HEK293 (cell line): ENCODE measurements at regions not wholly inside any gene's neighbourhood (a gene's known extent, or its start where the extent isn't known, plus 50 kb on each side); places are given as distances from the start of the nearest gene placed in this dataset.

Experiments
- HOXD13 ChIP-seq: sonication (generic); formaldehyde crosslinking; IDR thresholded peaks from 2 replicates; pipeline ENCODE4 v1.8.0; 2022; ENCODE audit warnings: missing genetic modification reagents, borderline replicate concordance
- KLF16 ChIP-seq: fragments of 450-650 bp; formaldehyde crosslinking; IDR thresholded peaks from 2 replicates; pipeline ENCODE4 v1.5.1; 2017; ENCODE audit warnings: missing biosample characterization, missing genetic modification characterization

DNA sequence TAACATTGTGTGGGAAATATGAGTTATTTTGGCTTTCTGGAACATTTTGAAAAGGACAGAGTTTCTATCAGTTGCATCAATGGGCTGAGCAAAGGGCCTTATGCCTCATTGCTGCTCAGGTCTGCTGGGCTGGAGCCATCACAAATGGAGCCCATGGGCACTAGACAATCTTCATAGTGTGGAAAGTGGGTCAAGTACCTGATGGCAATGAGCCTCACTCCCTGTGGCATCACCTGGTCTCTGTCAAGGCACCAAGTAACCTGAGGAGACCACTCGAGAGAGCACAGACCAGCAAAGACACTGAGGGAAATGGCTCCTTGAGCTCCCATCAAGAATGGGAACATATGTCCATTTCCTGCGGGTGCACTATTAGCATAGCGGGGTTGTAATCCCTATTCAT, 96.7 kb upstream of the PPP2R3A start:
- no peak for TF ChIP-seq HOXD13
- no peak for TF ChIP-seq KLF16 (tag by site-specific recombination)
